GM12891 (cell line): ENCODE measurements at regions not wholly inside any gene's neighbourhood (a gene's known extent, or its start where the extent isn't known, plus 50 kb on each side); places are given as distances from the start of the nearest gene placed in this dataset.

Experiments
- POLR2A ChIP-seq: IDR thresholded peaks from 2 replicates; pipeline ENCODE4 v1.6.1; 2011; ENCODE audit warnings: low read depth, low read length, control low read depth
- POLR2AphosphoS5 ChIP-seq: IDR thresholded peaks from 2 replicates; pipeline ENCODE4 v1.6.1; 2011; ENCODE audit warnings: low read depth, low read length, control low read depth
- POU2F2 ChIP-seq: IDR thresholded peaks from 2 replicates; pipeline ENCODE4 v1.6.1; 2011; ENCODE audit warnings: low read depth, mild to moderate bottlenecking, control low read depth, low read length, moderate library complexity
- SPI1 ChIP-seq: IDR thresholded peaks from 2 replicates; pipeline ENCODE4 v1.6.1; 2011; ENCODE audit warnings: low read depth, low read length, control low read depth
- TAF1 ChIP-seq: IDR thresholded peaks from 2 replicates; pipeline ENCODE4 v1.6.1; 2011; ENCODE audit warnings: low read depth, low read length, control low read depth

- TF ChIP-seq TAF1: no peak
- no peak for TF ChIP-seq POLR2A
- no peak for TF ChIP-seq SPI1
- no peak for TF ChIP-seq POLR2AphosphoS5
- TF ChIP-seq POU2F2: no peak
These were observed 1167.8 kb upstream of the NCAM2 start for GRCh38 chr21:19830446-19830845.
